Body of pancreas (tissue), 4 donors: ENCODE measurements at regions not wholly inside any gene's neighbourhood (a gene's known extent, or its start where the extent isn't known, plus 50 kb on each side); places are given as distances from the start of the nearest gene placed in this dataset.
"Not testable (repeated sequence)": the region's sequence is repeated elsewhere in the genome, so short reads cannot be mapped to it uniquely, and the experiment has no call there.

Experiments
- POLR2A ChIP-seq, 3 donors: fragments of 450-650 bp; IDR thresholded peaks; one replicate each; pipeline ENCODE4 v1.6.1; 2016; ENCODE audit warnings: antibody characterized with exemption in 3 of 3, mild to moderate bottlenecking in 2 of 3
- TF ChIP-seq, protein P1 (sequence below), 7 experiments: fragments of 450-650 bp in 4 of 7; fragments of 200-600 bp in 3 of 7; sonication (generic) in 3 of 7; IDR thresholded peaks; one replicate each; pipeline ENCODE4 v1.5.1; 2016 to 2019; ENCODE audit warnings: antibody characterized with exemption in 7 of 7

DNA sequence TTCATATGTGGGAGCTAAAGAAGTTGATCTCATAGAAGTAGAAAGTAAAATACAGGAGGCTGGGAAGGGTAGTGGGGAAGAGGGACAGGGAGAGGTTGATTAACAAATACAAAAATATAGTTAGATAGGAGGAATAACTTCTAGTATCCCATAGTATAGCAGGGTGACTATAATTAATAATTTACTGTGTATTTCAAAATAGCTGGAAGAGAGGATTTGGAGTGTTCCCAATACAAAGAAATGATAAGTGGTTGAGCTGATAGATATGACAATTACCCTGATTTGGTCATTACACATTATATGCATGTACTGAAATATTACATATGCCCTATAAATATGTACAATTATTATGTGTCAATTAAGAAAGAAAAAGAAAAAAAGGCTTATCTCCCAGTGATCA is 73.5 kb upstream of the CDC42EP3 start:
- TF ChIP-seq, protein P1, sequence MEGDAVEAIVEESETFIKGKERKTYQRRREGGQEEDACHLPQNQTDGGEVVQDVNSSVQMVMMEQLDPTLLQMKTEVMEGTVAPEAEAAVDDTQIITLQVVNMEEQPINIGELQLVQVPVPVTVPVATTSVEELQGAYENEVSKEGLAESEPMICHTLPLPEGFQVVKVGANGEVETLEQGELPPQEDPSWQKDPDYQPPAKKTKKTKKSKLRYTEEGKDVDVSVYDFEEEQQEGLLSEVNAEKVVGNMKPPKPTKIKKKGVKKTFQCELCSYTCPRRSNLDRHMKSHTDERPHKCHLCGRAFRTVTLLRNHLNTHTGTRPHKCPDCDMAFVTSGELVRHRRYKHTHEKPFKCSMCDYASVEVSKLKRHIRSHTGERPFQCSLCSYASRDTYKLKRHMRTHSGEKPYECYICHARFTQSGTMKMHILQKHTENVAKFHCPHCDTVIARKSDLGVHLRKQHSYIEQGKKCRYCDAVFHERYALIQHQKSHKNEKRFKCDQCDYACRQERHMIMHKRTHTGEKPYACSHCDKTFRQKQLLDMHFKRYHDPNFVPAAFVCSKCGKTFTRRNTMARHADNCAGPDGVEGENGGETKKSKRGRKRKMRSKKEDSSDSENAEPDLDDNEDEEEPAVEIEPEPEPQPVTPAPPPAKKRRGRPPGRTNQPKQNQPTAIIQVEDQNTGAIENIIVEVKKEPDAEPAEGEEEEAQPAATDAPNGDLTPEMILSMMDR (IDR thresholded peaks at IDR 0.05), result not testable (repeated sequence)
- not testable (repeated sequence) for TF ChIP-seq POLR2A (IDR thresholded peaks at IDR 0.05)
